Sciatic nerve (tissue), 2 donors: ENCODE measurements at regions not wholly inside any gene's neighbourhood (a gene's known extent, or its start where the extent isn't known, plus 50 kb on each side); places are given as distances from the start of the nearest gene placed in this dataset.
A peak's percentile ranks its signal among the peaks of the same experiment; 100 is the strongest.

Experiments
- ATAC-seq: fragments of 200-7000 bp; cut with Tn5 transposase; one replicate; pipeline ENCODE4 v1.9.1; 2020; ENCODE audit warnings: mild to moderate bottlenecking, moderate library complexity
- DNase-seq: peaks from one replicate; pipeline ENCODE4 v3.0.0-alpha.2; 2020; ENCODE audit warnings: low spot score
- intact Hi-C: fragments of 100-400 bp; cut with DNase I; formaldehyde crosslinking; loops from one replicate; pipeline ENCODE4 v1.14.2; 2022
- donor health status: DM: no; HTN: no; CAD: no.
- donor health status: DM: no; HTN: no; CAD: no.

DNA sequence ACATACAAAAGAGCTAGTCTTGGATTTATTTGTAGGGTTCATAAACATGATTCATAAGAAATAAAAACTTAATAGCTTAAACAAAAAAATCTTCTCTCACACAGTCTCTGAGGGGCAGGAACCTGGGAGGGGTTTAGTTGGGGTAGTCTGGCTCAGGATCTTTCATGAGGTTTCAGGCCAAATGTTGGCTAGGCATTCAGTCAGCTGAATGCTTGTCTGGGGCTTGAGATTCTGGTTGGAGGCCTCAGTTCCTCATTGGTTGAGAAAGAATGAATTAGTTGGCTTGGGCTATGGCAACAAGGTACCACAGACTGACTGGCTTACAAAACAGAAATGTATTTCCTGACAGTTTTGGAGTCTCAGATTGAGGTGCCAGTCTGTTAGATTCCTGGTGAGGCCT, 74.3 kb downstream of the ANKRD7 start:
- ATAC-seq (no peak), DNase-seq (no peak)
- intact Hi-C loops = no loop called here

DNA sequence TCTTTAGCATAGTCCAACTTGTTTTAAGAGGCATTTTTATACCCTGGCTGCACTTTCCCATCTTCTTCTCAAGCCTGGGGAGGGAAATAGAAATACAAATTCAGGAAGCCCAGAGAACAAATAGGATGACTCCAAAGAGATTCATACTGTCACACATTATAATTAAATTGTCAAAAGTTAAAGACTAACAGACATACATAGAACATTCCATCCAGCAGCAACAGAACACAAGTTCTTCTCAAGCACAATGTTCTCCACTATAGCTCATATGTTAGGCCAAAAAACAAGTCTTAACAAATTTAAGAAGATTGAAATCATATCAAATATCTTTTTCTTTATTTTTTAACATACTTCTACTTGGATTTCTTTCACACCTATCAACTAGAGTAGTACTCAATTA, 75.7 kb downstream of the ANKRD7 start:
- ATAC-seq (no peak), DNase-seq (no peak)
- intact Hi-C loops = no loop called here

DNA sequence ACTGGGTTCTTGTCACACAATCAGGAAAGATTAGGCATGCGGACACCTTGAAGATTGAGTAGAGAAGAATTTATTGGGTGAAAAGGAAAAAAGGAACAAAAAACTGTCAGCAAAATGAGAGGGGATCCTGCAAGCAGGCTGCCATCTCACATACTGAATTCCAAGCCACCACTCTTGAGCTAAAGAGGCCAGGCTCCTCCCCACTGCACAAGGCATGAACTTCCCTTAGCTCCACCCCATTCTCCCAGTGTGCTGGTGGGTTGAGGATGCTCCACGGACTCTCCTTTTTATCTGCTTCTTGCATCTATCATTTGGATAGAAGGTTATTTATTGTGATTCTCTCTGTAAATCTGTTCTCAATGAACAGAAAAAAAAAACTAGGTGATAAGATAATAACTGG, 79.6 kb downstream of the ANKRD7 start:
- ATAC-seq = no peak
- DNase-seq = no peak
- intact Hi-C loops = no loop called here

GRCh38 chr7:118305671-118306070, 81.2 kb downstream of the ANKRD7 start:
- intact Hi-C loops = no loop called here
- DNase-seq = no peak
- ATAC-seq = no peak

DNA sequence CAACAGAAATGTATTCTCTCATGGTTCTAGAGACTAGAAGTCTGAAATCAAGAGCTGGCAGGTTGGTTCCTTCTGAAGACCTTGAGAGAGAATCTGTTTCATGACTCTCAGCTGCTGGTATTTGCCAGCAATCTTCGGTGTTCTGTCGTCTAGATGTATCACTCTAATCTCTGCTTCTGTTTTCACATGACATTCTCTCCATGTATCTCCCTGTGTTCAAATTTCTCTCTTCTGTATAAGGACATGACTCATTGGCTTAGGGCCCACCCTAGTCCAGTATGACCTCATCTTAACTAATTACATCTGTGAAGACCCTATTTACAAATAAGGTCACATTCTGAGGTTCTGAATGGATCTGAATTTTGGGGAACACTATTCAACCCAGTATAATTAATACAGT, 82.3 kb downstream of the ANKRD7 start:
- intact Hi-C loops = no loop called here
- ATAC-seq (no peak), DNase-seq (no peak)

DNA sequence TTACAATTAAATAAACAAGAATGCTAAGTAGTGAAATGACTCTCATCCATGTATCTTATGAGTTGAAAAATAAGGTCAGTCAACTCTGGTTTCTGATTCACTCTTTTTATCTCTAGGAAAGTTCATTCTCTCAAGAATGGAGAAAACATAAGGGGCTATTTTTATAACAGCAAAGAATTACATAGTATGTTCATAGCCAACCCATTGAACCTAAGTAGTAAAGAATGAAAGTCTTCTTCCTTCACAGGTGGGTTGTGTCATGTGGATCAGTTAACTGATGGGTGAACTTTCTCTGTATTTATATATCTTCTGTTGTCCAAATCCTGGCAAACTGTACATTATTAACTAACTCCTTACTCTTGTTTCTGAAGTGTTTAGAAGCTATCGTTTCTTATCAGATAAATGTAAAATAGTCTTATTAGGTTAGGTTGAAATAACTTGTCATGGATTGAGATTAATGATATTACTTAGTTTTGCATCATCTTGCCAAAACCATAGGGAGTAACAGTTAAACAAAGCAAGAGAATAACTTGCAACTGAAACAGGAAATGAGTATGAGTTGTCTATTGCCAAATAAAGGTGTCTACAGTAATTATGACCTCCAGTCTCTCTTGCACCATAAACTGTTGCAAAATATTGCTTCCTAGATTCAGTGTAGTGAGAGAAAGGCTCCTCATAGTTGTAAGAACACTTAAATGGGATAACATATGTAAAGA, 86.8 kb downstream of the ANKRD7 start:
- no peak for ATAC-seq
- intact Hi-C loops = no loop called here

GRCh38 chr7:118312051-118312450, 87.5 kb downstream of the ANKRD7 start:
- intact Hi-C loops = no loop called here
- no peak for ATAC-seq
- DNase-seq = no peak

More for the DNA sequence above, 86.8 kb downstream of the ANKRD7 start:
- no peak for DNase-seq

DNA sequence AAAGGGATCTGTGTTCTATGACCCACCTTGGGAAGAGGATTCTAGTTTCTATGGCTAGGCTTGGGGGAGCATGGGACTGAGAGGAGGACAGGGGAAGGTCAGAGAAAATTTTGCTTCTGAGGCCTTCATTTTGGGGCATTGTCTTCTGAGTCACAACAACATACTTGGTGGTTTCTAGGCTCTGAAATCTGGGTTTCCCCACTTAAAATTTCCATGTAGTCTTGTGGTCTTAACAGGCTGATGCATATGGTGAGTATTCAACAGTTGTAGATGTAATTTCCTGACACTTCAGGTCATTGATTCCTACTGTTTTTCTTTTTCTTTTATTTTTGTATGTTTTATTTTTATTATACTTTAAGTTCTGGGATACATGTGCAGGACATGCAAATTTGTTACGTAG, 88.5 kb downstream of the ANKRD7 start:
- DNase-seq = no peak
- ATAC-seq = no peak

DNA sequence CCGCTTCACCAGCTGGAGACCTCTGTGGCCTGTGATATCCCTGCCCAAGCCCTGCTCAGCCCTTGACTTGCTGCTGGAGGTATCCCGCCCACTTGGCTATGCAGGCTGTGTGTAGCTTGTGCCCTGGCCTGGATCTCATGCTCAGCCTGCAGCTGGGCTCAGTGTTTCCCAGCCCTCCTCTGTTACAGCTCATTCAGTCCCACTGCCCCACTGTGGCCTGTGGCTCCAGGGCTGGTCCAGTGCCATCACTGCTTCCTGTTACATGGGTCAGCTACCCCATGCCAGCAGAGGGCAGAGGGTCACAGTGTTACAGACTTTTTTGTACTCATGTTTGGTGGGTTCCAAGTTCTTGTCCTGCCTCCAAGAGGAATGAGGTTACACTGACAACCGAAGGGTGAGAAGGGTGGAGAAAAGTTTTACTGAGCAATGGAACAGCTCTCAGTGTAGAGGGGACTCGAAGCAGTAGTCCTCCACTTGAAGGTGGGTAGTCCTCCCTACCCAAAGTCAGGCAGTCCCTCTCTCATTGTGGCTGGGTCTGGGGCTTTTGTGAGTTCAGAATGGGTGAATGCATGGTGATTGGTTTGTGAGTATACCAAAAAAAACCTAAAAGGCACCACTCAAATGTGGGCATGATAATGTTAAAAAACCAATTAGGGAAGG, 100.4 kb downstream of the ANKRD7 start:
- intact Hi-C loops = no loop called here
- ATAC-seq = no peak
- no peak for DNase-seq

More for the DNA sequence above, 88.5 kb downstream of the ANKRD7 start:
- intact Hi-C loops = no loop called here

- intact Hi-C loops = no loop called here
- no peak for ATAC-seq
- DNase-seq = no peak
Observed at GRCh38 chr7:118325450-118325808, 100.9 kb downstream of the ANKRD7 start.

- ATAC-seq (no peak), DNase-seq (no peak)
- intact Hi-C loops = no loop called here
Observed at GRCh38 chr7:118327174-118327573, 102.7 kb downstream of the ANKRD7 start.

GRCh38 chr7:118328505-118329211, 104.2 kb downstream of the ANKRD7 start:
- DNase-seq (no peak), ATAC-seq (no peak)
- intact Hi-C loops = no loop called here

DNA sequence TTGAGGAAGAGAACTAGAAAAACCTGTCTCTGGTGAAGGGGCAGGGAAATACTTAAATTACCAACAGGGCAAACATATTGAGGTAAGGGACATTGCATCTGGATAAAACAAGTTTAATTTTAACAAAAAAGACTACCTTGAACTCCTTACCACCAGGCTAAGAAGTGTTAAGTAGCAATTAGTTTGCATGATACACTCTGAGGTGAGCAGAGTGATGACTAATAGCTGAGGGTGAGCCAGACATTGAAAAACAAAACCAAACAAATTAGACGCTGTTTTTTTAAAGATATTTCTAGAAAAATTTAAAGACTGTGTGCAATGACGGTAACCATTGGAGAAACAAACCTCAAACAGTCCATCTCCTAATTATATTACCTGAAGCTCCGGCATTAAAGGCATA, 105.9 kb downstream of the ANKRD7 start:
- DNase-seq (no peak), ATAC-seq (no peak)
- intact Hi-C loops = no loop called here

GRCh38 chr7:118346748-118347147, 122.2 kb downstream of the ANKRD7 start:
- DNase-seq (no peak), ATAC-seq (no peak)
- intact Hi-C loops = no loop called here

GRCh38 chr7:118349604-118350003, 125.1 kb downstream of the ANKRD7 start:
- DNase-seq (no peak), ATAC-seq (no peak)
- intact Hi-C loops = no loop called here

GRCh38 chr7:118350260-118350659, 125.8 kb downstream of the ANKRD7 start:
- no peak for ATAC-seq
- intact Hi-C loops = no loop called here

GRCh38 chr7:118352867-118353453, 128.5 kb downstream of the ANKRD7 start:
- ATAC-seq = no peak
- intact Hi-C loops = no loop called here
- no peak for DNase-seq

More at GRCh38 chr7:118350260-118350659, 125.8 kb downstream of the ANKRD7 start:
- no peak for DNase-seq

- intact Hi-C loops = loop anchor here (10.0 kb wide), 1 partner anchor 1828 kb away; no protein-coding TSS in a partner anchor
- DNase-seq (no peak), ATAC-seq (no peak)
Observed at GRCh38 chr7:118366363-118366762, 141.9 kb downstream of the ANKRD7 start.

- intact Hi-C loops = loop anchor here (10.0 kb wide), 1 partner anchor 1826 kb away; no protein-coding TSS in a partner anchor
- ATAC-seq = peak; percentile 67
- DNase-seq = no peak
Observed at GRCh38 chr7:118368958-118369357, 144.5 kb downstream of the ANKRD7 start.

DNA sequence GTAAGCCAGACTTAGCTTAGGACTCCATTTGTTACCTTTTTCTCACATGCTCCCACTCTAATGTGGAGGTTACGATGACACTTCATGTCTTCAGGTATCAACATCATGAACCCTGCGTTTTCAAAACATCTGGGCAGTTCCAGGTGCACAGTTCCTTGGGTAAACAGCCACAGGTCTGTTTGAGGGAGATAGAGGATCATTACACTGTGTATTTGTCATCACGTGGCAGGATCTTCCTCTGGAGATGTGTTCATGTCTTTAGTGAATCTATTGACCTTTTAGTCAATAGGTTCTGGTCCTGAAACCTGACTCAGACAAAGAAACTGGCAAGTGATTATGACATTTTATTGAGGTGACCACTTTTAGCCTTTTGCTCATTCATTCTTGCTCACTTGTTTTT, 145.5 kb downstream of the ANKRD7 start:
- intact Hi-C loops = loop anchor here (10.0 kb wide), 1 partner anchor 1825 kb away; no protein-coding TSS in a partner anchor
- no peak for DNase-seq
- no peak for ATAC-seq
